ENCODE measurements at regions not wholly inside any gene's neighbourhood (a gene's known extent, or its start where the extent isn't known, plus 50 kb on each side); places are given as distances from the start of the nearest gene placed in this dataset.

GRCh38 chr4:162356181-162356580 lies 192.4 kb upstream of the FSTL5 start:
- TF ChIP-seq, protein P1, sequence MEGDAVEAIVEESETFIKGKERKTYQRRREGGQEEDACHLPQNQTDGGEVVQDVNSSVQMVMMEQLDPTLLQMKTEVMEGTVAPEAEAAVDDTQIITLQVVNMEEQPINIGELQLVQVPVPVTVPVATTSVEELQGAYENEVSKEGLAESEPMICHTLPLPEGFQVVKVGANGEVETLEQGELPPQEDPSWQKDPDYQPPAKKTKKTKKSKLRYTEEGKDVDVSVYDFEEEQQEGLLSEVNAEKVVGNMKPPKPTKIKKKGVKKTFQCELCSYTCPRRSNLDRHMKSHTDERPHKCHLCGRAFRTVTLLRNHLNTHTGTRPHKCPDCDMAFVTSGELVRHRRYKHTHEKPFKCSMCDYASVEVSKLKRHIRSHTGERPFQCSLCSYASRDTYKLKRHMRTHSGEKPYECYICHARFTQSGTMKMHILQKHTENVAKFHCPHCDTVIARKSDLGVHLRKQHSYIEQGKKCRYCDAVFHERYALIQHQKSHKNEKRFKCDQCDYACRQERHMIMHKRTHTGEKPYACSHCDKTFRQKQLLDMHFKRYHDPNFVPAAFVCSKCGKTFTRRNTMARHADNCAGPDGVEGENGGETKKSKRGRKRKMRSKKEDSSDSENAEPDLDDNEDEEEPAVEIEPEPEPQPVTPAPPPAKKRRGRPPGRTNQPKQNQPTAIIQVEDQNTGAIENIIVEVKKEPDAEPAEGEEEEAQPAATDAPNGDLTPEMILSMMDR (IDR thresholded peaks at IDR 0.05): no peak
- TF ChIP-seq POLR2AphosphoS5 (IDR thresholded peaks at IDR 0.05; ENCODE audit: insufficient read depth in 1 of 2, low read depth in 1 of 2): no peak

Measured in vagina (tissue), 2 donors.